Astrocyte (in vitro differentiated cells and primary cell): ENCODE measurements at regions not wholly inside any gene's neighbourhood (a gene's known extent, or its start where the extent isn't known, plus 50 kb on each side); places are given as distances from the start of the nearest gene placed in this dataset.

Experiments
- EZH2 ChIP-seq: IDR thresholded peaks from 2 replicates; pipeline ENCODE4 v1.6.1; 2012; ENCODE audit warnings: mild to moderate bottlenecking, low read length, inconsistent platforms; ENCODE audit not compliant: insufficient read depth
- TF ChIP-seq, protein P1 (sequence below): IDR thresholded peaks from 2 replicates; pipeline ENCODE4 v1.5.1; 2011; ENCODE audit warnings: low read depth, mild to moderate bottlenecking, inconsistent platforms, low read length, moderate library complexity; ENCODE audit not compliant: insufficient read depth

DNA sequence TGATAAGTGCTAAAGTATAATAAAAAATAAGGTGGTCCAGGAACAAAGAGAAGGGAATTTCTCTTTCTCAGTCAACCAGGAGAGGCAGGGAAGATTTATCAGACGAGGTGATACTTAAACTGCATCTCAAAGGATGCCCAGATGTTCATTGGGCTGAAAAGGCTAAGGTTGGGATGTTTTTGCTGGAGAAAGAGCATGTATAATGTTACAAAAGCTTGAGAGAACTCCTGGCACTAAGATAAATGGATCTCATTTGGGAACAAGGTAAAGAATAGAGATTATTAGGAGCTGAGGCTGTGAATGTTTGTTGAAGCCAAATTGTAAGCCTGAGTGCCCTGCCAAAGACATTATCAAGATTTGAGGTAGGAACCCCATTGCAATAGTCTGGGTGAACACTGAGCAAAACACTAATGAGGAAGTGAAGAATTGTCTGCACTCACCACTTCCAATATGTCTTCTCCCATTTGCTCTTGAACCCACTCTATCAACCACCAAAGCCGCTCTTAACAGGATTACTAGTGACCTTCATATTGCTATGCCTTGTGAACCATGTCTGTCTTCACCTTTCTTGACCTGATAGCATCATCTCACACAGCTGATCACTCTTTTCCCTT is 149.0 kb upstream of the ARID2 start:
- TF ChIP-seq, protein P1, sequence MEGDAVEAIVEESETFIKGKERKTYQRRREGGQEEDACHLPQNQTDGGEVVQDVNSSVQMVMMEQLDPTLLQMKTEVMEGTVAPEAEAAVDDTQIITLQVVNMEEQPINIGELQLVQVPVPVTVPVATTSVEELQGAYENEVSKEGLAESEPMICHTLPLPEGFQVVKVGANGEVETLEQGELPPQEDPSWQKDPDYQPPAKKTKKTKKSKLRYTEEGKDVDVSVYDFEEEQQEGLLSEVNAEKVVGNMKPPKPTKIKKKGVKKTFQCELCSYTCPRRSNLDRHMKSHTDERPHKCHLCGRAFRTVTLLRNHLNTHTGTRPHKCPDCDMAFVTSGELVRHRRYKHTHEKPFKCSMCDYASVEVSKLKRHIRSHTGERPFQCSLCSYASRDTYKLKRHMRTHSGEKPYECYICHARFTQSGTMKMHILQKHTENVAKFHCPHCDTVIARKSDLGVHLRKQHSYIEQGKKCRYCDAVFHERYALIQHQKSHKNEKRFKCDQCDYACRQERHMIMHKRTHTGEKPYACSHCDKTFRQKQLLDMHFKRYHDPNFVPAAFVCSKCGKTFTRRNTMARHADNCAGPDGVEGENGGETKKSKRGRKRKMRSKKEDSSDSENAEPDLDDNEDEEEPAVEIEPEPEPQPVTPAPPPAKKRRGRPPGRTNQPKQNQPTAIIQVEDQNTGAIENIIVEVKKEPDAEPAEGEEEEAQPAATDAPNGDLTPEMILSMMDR = no peak
- no peak for TF ChIP-seq EZH2
